Mesothelial cell of epicardium (in vitro differentiated cells): ENCODE measurements at regions not wholly inside any gene's neighbourhood (a gene's known extent, or its start where the extent isn't known, plus 50 kb on each side); places are given as distances from the start of the nearest gene placed in this dataset.
A peak's percentile ranks its signal among the peaks of the same experiment; 100 is the strongest.

Experiments
- DNase-seq, 2 experiments: peaks; one replicate each; pipeline ENCODE4 v3.0.0; 2021; ENCODE audit warnings: low spot score in 2 of 2; ENCODE audit not compliant: unreplicated experiment in 2 of 2
- H3K27ac Mint-ChIP-seq: 2 replicates; pipeline ENCODE4 v1.8.0; 2021; ENCODE audit warnings: mixed read lengths
- H3K27me3 Mint-ChIP-seq: 2 replicates; pipeline ENCODE4 v1.8.0; 2021; ENCODE audit warnings: low read depth, mixed read lengths
- H3K36me3 Mint-ChIP-seq: 2 replicates; pipeline ENCODE4 v1.8.0; 2021; ENCODE audit warnings: mixed read lengths
- H3K4me1 Mint-ChIP-seq: 2 replicates; pipeline ENCODE4 v1.8.0; 2021; ENCODE audit warnings: mixed read lengths
- H3K4me3 Mint-ChIP-seq: 2 replicates; pipeline ENCODE4 v1.8.0; 2021; ENCODE audit warnings: mild to moderate bottlenecking, moderate library complexity, mixed read lengths
- H3K9me3 Mint-ChIP-seq: 2 replicates; pipeline ENCODE4 v1.8.0; 2021; ENCODE audit warnings: mixed read lengths
- TF ChIP-seq, protein P1 (sequence below): fragments of 200-600 bp; sonication (generic); IDR thresholded peaks from one replicate; pipeline ENCODE4 v1.5.0; 2021; ENCODE audit warnings: antibody characterized with exemption; ENCODE audit not compliant: unreplicated experiment

DNA sequence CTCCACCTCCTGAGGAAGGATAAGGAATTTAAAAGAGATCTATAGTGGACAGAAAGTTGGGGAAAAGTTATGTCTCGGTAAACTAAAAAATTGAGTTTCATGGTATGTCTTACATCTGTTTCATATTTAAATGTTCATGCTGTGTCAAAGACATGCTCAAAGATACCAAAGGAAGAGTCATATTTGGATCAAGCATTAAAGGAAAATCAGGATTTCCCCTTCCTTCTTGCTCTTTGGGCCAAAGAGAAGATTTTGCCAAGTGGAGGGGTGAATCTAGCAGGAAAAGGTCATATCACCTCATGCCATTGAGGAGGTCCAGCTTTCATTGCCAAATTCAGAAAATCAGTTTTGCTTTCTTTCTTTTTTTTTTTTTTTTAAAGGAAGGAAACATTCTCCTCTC is 192.4 kb downstream of the OGFRL1 start:
- Mint-ChIP-seq H3K9me3 (no peaks in the 10 kb centered on the region), H3K4me1 (peaks cover 10% of the 10 kb centered on the region), H3K36me3 (no peaks in the 10 kb centered on the region), H3K4me3 (no peak overlapping the region), H3K27ac (no peak overlapping the region), H3K27me3 (no peaks in the 10 kb centered on the region)
- DNase-seq: no peak
- TF ChIP-seq, protein P1, sequence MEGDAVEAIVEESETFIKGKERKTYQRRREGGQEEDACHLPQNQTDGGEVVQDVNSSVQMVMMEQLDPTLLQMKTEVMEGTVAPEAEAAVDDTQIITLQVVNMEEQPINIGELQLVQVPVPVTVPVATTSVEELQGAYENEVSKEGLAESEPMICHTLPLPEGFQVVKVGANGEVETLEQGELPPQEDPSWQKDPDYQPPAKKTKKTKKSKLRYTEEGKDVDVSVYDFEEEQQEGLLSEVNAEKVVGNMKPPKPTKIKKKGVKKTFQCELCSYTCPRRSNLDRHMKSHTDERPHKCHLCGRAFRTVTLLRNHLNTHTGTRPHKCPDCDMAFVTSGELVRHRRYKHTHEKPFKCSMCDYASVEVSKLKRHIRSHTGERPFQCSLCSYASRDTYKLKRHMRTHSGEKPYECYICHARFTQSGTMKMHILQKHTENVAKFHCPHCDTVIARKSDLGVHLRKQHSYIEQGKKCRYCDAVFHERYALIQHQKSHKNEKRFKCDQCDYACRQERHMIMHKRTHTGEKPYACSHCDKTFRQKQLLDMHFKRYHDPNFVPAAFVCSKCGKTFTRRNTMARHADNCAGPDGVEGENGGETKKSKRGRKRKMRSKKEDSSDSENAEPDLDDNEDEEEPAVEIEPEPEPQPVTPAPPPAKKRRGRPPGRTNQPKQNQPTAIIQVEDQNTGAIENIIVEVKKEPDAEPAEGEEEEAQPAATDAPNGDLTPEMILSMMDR: no peak

DNA sequence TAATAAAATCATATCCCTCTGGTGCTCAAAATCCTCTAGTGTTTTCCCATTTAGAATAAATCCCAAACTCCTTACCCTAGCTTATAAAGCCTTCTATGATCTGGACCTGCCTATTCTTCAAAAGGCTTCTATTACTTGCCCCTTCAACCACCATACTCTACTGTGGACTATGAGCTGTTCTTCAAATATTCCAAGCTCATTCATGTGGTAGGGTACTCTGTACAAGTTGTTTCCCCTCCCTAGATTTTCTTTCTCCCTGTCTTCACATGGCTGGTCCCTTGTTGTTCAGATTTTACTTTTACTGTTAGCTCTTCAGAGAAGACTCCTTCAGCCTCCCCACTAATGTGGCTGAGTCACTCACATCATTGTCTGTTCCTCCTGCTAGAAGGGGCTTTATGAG is 193.2 kb downstream of the OGFRL1 start:
- no peak for DNase-seq
- no peaks in the 10 kb centered on the region for H3K27me3 Mint-ChIP-seq
- H3K9me3 Mint-ChIP-seq: no peaks in the 10 kb centered on the region
- TF ChIP-seq, protein P1: no peak
- no peaks in the 10 kb centered on the region for H3K36me3 Mint-ChIP-seq
- no peak overlapping the region for H3K4me3 Mint-ChIP-seq
- H3K27ac Mint-ChIP-seq: no peak overlapping the region
- peaks cover 10% of the 10 kb centered on the region for H3K4me1 Mint-ChIP-seq

- DNase-seq: no peak
- Mint-ChIP-seq H3K4me1 (peaks cover 10% of the 10 kb centered on the region), H3K27me3 (no peaks in the 10 kb centered on the region), H3K36me3 (no peaks in the 10 kb centered on the region), H3K27ac (no peak overlapping the region), H3K9me3 (no peaks in the 10 kb centered on the region), H3K4me3 (no peak overlapping the region)
- TF ChIP-seq, protein P1: no peak
Measured at GRCh38 chr6:71482742-71483141, 194.1 kb downstream of the OGFRL1 start.

- Mint-ChIP-seq H3K36me3 (no peaks in the 10 kb centered on the region), H3K27ac (no peak overlapping the region), H3K9me3 (no peaks in the 10 kb centered on the region), H3K27me3 (no peaks in the 10 kb centered on the region), H3K4me1 (peaks cover 21% of the 10 kb centered on the region), H3K4me3 (no peak overlapping the region)
- TF ChIP-seq, protein P1: no peak
- no peak for DNase-seq
Measured at GRCh38 chr6:71486461-71486860, 197.8 kb downstream of the OGFRL1 start.

DNA sequence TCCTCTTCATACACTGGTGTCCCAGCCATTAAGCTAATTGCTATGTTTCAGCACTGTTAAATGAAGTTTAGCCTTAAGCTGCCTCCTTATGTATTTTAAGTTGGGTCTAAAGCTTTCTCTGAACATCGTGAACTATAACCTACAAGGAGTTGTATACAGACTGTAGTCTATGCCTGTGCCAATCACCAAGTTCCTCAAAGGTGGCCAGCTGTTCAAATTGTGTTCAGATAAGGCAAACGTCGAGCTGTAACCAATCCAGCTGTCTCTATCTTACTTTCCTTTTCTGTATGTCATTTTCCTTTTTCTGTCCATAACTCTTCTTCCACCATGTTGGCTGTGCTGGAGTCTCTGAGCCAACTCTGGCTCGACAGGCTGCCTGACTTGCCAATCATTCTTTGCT is 199.6 kb downstream of the OGFRL1 start:
- TF ChIP-seq, protein P1: no peak

DNA sequence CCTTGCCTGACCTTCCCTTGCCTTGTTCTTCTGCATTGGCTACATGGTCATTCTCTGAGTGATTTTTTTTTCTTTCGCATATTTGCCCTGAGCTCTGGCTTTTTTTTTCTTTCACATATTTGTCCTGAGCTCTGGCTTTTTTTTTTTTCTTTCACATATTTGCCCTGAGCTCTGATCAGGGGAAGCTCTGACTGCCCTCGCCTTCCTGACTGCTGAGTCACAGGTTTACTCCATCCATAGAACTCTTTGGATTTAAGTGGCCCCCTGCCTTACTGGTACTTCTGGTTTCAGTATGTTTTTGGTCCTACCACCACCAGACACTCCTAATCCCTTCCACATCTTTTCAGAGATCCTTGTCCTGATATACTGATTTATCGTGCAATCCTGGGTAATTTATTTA is 201.1 kb downstream of the OGFRL1 start:
- Mint-ChIP-seq H3K27ac (peak overlapping the region; percentile 93), H3K27me3 (no peaks in the 10 kb centered on the region), H3K4me1 (peaks cover 22% of the 10 kb centered on the region), H3K36me3 (no peaks in the 10 kb centered on the region), H3K9me3 (no peaks in the 10 kb centered on the region), H3K4me3 (no peak overlapping the region)
- DNase-seq: no peak
- TF ChIP-seq, protein P1: no peak

More for the DNA sequence above, 199.6 kb downstream of the OGFRL1 start:
- Mint-ChIP-seq H3K27ac (no peak overlapping the region), H3K27me3 (no peaks in the 10 kb centered on the region), H3K9me3 (no peaks in the 10 kb centered on the region), H3K4me3 (no peak overlapping the region), H3K4me1 (peaks cover 22% of the 10 kb centered on the region), H3K36me3 (no peaks in the 10 kb centered on the region)
- no peak for DNase-seq
